ENCODE measurements at regions not wholly inside any gene's neighbourhood (a gene's known extent, or its start where the extent isn't known, plus 50 kb on each side); places are given as distances from the start of the nearest gene placed in this dataset.

DNA sequence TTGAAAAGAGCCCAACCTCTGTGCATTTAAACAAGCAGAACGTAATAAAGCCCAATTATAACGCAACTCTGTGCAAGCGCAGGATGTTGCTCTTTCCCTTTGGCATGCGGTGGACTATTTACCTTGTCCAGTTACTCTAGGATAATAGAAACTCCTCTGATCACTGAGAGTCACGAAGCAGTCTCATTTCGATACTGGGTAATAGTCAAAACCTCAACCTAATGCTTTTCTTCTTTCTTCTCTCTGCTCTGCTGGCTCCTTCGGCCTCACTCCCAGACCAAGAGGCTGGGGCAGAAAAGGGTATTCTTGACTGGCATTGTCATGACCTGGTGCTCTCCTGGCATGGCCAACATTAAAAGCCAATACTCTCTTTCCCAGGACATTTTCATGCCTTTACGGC, 89.7 kb upstream of the GCFC2 start:
- H3K4me3 ChIP-seq (ENCODE audit: low read depth, low read length): no peak overlapping the region
- TF ChIP-seq, protein P1, sequence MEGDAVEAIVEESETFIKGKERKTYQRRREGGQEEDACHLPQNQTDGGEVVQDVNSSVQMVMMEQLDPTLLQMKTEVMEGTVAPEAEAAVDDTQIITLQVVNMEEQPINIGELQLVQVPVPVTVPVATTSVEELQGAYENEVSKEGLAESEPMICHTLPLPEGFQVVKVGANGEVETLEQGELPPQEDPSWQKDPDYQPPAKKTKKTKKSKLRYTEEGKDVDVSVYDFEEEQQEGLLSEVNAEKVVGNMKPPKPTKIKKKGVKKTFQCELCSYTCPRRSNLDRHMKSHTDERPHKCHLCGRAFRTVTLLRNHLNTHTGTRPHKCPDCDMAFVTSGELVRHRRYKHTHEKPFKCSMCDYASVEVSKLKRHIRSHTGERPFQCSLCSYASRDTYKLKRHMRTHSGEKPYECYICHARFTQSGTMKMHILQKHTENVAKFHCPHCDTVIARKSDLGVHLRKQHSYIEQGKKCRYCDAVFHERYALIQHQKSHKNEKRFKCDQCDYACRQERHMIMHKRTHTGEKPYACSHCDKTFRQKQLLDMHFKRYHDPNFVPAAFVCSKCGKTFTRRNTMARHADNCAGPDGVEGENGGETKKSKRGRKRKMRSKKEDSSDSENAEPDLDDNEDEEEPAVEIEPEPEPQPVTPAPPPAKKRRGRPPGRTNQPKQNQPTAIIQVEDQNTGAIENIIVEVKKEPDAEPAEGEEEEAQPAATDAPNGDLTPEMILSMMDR (IDR thresholded peaks at IDR 0.05; ENCODE audit: insufficient read depth, low read depth, low read length): no peak

DNA sequence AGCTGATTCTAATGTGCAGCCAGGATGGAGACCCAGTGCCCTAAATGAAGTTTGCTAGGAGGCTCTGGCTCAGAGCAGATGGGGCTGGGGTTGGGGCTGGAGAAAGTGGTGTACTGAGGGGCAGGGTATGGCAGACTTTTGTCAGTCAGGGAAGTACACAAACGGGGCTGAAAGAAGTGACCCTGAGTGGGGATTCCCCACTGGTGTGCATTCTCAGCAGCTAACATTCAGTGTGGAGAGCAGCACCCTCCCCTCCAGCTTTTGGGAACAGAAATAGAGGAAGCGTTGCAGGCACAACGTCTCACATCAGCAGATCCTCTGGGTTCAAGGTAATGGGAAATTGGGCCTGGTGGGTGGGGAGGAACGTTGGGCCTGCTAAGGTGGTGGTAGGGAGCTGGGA, 89.1 kb upstream of the GCFC2 start:
- TF ChIP-seq, protein P1 (IDR thresholded peaks at IDR 0.05; ENCODE audit: insufficient read depth, low read depth, low read length): no peak
- no peak for DNase-seq (ENCODE audit: low read depth)
- H3K4me3 ChIP-seq (ENCODE audit: low read depth, low read length): no peak overlapping the region

More for the DNA sequence above, 89.7 kb upstream of the GCFC2 start:
- DNase-seq (ENCODE audit: low read depth): no peak

DNA sequence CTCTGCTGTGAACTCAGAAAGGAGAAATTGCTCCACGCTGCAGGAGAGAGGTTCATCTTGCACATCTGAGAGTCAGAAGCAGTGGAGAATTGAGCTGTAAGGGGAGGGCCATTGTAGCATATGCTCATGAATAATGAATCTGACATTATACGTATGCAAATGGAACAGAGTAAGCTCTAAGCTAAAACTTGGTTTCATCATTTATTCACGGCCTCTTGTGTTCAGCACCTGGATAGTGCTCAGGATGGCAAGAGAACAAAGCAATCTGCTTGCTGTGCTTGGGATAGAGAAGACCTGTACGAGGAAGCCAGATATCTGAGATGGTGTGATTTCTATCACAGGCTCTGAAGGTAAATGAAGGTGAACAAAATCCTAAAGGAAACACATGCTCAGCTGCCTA, 87.9 kb upstream of the GCFC2 start:
- TF ChIP-seq, protein P1 (IDR thresholded peaks at IDR 0.05; ENCODE audit: insufficient read depth, low read depth, low read length): no peak
- DNase-seq (ENCODE audit: low read depth): no peak
- no peak overlapping the region for H3K4me3 ChIP-seq (ENCODE audit: low read depth, low read length)

DNA sequence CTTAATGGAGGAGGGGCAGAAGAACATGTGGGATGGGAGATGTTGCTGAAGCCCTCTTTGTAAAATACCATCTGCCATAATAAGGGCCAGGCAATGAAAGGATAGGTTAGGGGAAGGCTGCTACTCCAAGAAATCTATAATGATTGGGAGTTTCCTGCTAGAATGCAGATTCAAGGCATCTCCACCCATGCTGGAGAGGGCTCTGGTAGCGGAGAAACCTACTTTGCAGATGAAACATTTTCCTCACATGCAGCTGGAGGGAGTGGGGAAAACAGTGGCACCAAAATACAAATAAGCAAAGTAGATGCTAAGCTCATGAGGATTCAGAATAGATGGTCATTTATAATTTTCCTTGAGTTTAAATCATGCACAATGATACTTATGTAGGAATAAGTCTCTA, 82.3 kb upstream of the GCFC2 start:
- TF ChIP-seq, protein P1 (IDR thresholded peaks at IDR 0.05; ENCODE audit: insufficient read depth, low read depth, low read length): no peak
- no peak for DNase-seq (ENCODE audit: low read depth)
- H3K4me3 ChIP-seq (ENCODE audit: low read depth, low read length): no peak overlapping the region

DNA sequence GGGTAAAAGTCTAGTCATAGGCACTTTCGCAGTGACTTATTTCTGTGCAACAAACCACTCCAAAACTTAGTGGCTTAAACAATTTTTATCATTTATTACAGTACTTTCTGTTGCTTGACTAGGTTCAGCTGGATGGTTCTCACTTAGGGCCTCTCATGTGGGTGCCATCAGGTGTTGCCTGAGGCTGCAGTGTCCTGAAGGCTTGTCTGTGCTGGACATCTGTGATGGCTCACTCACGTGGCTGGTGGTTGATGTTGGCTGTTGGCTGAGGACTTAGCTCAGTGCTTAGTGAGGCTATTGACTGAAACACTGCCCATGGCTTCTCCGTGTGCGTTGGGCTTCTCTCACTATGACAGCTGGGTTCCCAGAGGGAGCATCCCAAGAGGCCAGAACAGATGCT, 81.4 kb upstream of the GCFC2 start:
- TF ChIP-seq, protein P1 (IDR thresholded peaks at IDR 0.05; ENCODE audit: insufficient read depth, low read depth, low read length): no peak
- H3K4me3 ChIP-seq (ENCODE audit: low read depth, low read length): no peak overlapping the region
- DNase-seq (ENCODE audit: low read depth): no peak

DNA sequence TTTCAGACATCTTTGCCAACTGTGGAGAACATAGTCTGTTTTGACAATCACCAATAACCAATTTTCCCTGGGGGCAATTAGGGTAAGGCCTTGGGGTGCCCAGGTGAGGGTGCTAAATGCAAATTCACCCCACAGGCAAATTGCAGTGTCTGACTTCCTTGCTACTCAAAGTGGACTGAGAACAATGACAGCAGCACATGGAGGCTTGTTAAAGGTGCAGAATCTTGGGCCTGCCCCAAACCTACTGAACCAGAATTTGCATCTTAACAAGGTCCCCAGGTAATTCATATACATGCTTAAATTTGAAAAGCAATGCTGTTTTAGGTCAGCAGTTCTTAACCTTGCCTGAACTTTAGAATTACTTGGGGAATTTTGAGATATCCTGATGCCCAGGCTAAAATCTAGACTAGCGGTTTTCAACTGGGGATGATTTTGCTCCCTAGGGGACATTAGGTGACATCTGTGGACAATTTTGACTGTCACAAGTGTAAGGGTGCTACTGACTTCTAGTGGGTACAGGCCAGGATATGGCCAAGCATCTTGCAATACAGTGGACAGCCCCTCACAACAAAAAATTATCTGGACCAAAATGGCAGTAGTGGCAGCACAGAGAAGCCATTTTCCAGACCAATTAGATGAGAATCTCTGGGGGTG, 80.2 kb upstream of the GCFC2 start:
- DNase-seq (ENCODE audit: low read depth): no peak
- H3K4me3 ChIP-seq (ENCODE audit: low read depth, low read length): no peak overlapping the region
- TF ChIP-seq, protein P1 (IDR thresholded peaks at IDR 0.05; ENCODE audit: insufficient read depth, low read depth, low read length): no peak
